HepG2 (cell line): ENCODE measurements at regions not wholly inside any gene's neighbourhood (a gene's known extent, or its start where the extent isn't known, plus 50 kb on each side); places are given as distances from the start of the nearest gene placed in this dataset.

Experiments used
- ATAC-seq: fragments of 200-7000 bp; cut with Tn5 transposase; 3 replicates; pipeline ENCODE4 v1.9.1; 2020; ENCODE audit warnings: mild to moderate bottlenecking, moderate library complexity
- BruUV-seq: library from RNA; stranded (reverse); fragments of 400-500 nt; replicated peaks from 2 replicates; lab custom pipeline; 2021; lab: Mats Ljungman, UMichigan
- CTCF ChIA-PET: fragments of 300-600 bp; formaldehyde crosslinking; extraction: SDS; loops from one replicate; lab custom pipeline; 2021; ENCODE audit warnings: low total read pairs, inconsistent platforms, low intra/inter-chr PET ratio; lab: Yijun Ruan, JAX
- POLR2A ChIA-PET: fragments of 350-600 bp; sonication (Branson Sonifier 250); formaldehyde crosslinking; loops from one replicate; lab custom pipeline; 2020; ENCODE audit warnings: antibody characterized with exemption, inconsistent platforms; lab: Yijun Ruan, JAX
- DNase-seq: peaks from one replicate; pipeline ENCODE4 v3.0.0-alpha.2; 2015; ENCODE audit warnings: low spot score
- FAIRE-seq: peaks from 3 replicates; lab custom pipeline; 2011; peaks lifted over from hg19 to GRCh38; lab: Jason Lieb, UNC
- H2AFZ ChIP-seq: one replicate; pipeline ENCODE4 v1.6.1; 2011; ENCODE audit warnings: low read length, inconsistent platforms
- H3K27ac ChIP-seq: fragments of 300-600 bp; 3 replicates; pipeline ENCODE4 v1.8.0; 2011; ENCODE audit warnings: mixed run types, mild to moderate bottlenecking, mixed read lengths, low read length, inconsistent platforms; ENCODE audit not compliant: insufficient read depth; ENCODE audit errors: extremely low read length
- H3K27me3 ChIP-seq, 2 experiments: fragments of 200-600 bp in 1 of 2; 2 replicates in 1 of 2; 3 replicates in 1 of 2; pipeline versions ENCODE4 v1.6.0 to v1.8.0; 2011; ENCODE audit warnings: low read length in 2 of 2, mild to moderate bottlenecking in 2 of 2, moderate library complexity in 2 of 2, inconsistent platforms in 1 of 2; ENCODE audit not compliant: insufficient read depth in 2 of 2, control insufficient read depth in 1 of 2
- H3K36me3 ChIP-seq, 2 experiments: fragments of 200-600 bp in 1 of 2; replicated peaks in 1 of 2; 2 replicates in 1 of 2; 3 replicates in 1 of 2; pipeline versions ENCODE4 v1.5.1 to v1.8.0; 2011; ENCODE audit warnings: low read length in 2 of 2, inconsistent platforms in 1 of 2; ENCODE audit not compliant: insufficient read depth in 2 of 2, control insufficient read depth in 1 of 2
- H3K4me1 ChIP-seq: 2 replicates; pipeline ENCODE4 v1.5.1; 2012; ENCODE audit warnings: low read length, inconsistent platforms; ENCODE audit not compliant: insufficient read depth
- H3K4me2 ChIP-seq: 2 replicates; pipeline ENCODE4 v1.6.0; 2011; ENCODE audit warnings: low read depth, low read length, inconsistent platforms
- H3K4me3 ChIP-seq, 3 experiments: fragments of 200-600 bp in 1 of 3; sonication (generic), shearing (Covaris generic) in 1 of 3; replicated peaks in 1 of 3; 2 replicates each; pipeline ENCODE4 v1.5.1; 2011 to 2016; ENCODE audit warnings: low read length in 3 of 3, inconsistent platforms in 2 of 3, low read depth in 2 of 3, mild to moderate bottlenecking in 2 of 3, control low read depth in 1 of 3, mixed read lengths in 1 of 3; ENCODE audit not compliant: insufficient read depth in 1 of 3
- H3K79me2 ChIP-seq: one replicate; pipeline ENCODE4 v1.6.1; 2011; ENCODE audit warnings: low read length, inconsistent platforms; ENCODE audit not compliant: insufficient read depth
- H3K9ac ChIP-seq: 2 replicates; pipeline ENCODE4 v1.6.0; 2011; ENCODE audit warnings: mild to moderate bottlenecking, low read depth, low read length, inconsistent platforms; ENCODE audit not compliant: insufficient read depth
- H3K9me3 ChIP-seq: 2 replicates; pipeline ENCODE4 v1.5.1; 2012; ENCODE audit warnings: mild to moderate bottlenecking, low read length
- H4K20me1 ChIP-seq: 2 replicates; pipeline ENCODE4 v1.6.0; 2011; ENCODE audit warnings: inconsistent platforms, mild to moderate bottlenecking, low read length, moderate library complexity; ENCODE audit not compliant: insufficient read depth
- MXI1 ChIP-seq: IDR thresholded peaks from 3 replicates; pipeline ENCODE4 v1.6.1; 2012; ENCODE audit warnings: low read depth, low read length, inconsistent platforms, borderline replicate concordance
- SRF ChIP-seq: IDR thresholded peaks from 2 replicates; pipeline ENCODE4 v1.6.1; 2011; ENCODE audit warnings: mild to moderate bottlenecking, low read depth, low read length, moderate library complexity
- ZNF543 ChIP-seq: sonication (generic); formaldehyde crosslinking; IDR thresholded peaks from 2 replicates; pipeline ENCODE4 v1.4.0; 2020; ENCODE audit warnings: mild to moderate bottlenecking, missing genetic modification reagents
- WGBS: methylation state at CpG from one replicate; pipeline ENCODE4 v1.1.6; 2017; ENCODE audit warnings: low lambda C conversion rate; 5-methylcytosine and 5-hydroxymethylcytosine counted together
- in situ Hi-C: cut with HindIII; loops from 2 replicates; pipeline ENCODE4 v1.10.0; 2017; ENCODE audit warnings: low pct_unique_long_range_greater_than_20kb; ENCODE audit not compliant: extremely low pct_ligation_motif_present
- intact Hi-C: fragments of 100-400 bp; cut with micrococcal nuclease; formaldehyde crosslinking; loops from one replicate; pipeline ENCODE4 v1.10.0; 2022; ENCODE audit not compliant: unreplicated experiment
- TF ChIP-seq, protein P1 (sequence below): sonication (generic); formaldehyde crosslinking; IDR thresholded peaks from 2 replicates; pipeline ENCODE4 v1.8.1; 2023; ENCODE audit warnings: mild to moderate bottlenecking, missing genetic modification reagents
- TF ChIP-seq, protein P2 (sequence below): sonication (generic); formaldehyde crosslinking; IDR thresholded peaks from 2 replicates; pipeline ENCODE4 v1.4.0; 2020; ENCODE audit warnings: missing genetic modification reagents; ENCODE audit errors: not compliant biosample characterization
- TF ChIP-seq, protein P3 (sequence below): sonication (generic); formaldehyde crosslinking; IDR thresholded peaks from 2 replicates; pipeline ENCODE4 v1.4.0; 2020; ENCODE audit warnings: mild to moderate bottlenecking, missing genetic modification reagents

DNA sequence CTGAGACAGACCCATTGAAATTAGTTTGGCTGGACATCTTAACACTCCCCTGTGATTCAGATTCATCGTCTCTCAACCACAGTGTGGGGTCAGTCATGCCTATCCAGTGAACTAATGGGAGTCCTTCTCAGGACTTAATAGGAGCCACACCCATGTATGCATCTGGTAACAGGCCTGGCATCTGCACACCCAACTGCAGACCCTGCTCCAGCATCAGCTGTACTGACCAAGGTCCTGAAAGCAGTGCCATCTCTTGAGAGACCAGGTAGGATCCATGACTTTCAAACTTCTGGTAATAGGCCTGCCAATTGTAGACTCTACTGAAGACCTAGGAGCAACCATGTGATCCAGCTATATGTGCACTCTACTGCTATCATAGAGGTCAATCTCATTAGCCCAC, 363.6 kb upstream of the POU3F2 start:
- Histone ChIP-seq H3K36me3 (no peaks in the 10 kb centered on the region), H3K9me3 (no peaks in the 10 kb centered on the region), H4K20me1 (no peaks in the 10 kb centered on the region), H3K27ac (no peak overlapping the region), H3K4me1 (no peaks in the 10 kb centered on the region), H3K9ac (no peak overlapping the region), H3K4me3 (no peak overlapping the region), H3K27me3 (no peaks in the 10 kb centered on the region), H2AFZ (no peak overlapping the region), H3K4me2 (no peak overlapping the region), H3K79me2 (no peaks in the 10 kb centered on the region)
- no TSS peak for BruUV-seq
- ChIA-PET POLR2A (no interaction called here), CTCF (no interaction called here)
- TF ChIP-seq, protein P1, sequence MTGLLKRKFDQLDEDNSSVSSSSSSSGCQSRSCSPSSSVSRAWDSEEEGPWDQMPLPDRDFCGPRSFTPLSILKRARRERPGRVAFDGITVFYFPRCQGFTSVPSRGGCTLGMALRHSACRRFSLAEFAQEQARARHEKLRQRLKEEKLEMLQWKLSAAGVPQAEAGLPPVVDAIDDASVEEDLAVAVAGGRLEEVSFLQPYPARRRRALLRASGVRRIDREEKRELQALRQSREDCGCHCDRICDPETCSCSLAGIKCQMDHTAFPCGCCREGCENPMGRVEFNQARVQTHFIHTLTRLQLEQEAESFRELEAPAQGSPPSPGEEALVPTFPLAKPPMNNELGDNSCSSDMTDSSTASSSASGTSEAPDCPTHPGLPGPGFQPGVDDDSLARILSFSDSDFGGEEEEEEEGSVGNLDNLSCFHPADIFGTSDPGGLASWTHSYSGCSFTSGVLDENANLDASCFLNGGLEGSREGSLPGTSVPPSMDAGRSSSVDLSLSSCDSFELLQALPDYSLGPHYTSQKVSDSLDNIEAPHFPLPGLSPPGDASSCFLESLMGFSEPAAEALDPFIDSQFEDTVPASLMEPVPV (CRISPR knock-in tag) = no peak
- TF ChIP-seq ZNF543 (CRISPR knock-in tag) (no peak), SRF (no peak), MXI1 (no peak)
- TF ChIP-seq, protein P2, sequence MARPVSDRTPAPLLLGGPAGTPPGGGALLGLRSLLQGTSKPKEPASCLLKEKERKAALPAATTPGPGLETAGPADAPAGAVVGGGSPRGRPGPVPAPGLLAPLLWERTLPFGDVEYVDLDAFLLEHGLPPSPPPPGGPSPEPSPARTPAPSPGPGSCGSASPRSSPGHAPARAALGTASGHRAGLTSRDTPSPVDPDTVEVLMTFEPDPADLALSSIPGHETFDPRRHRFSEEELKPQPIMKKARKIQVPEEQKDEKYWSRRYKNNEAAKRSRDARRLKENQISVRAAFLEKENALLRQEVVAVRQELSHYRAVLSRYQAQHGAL (CRISPR knock-in tag) = no peak
- TF ChIP-seq, protein P3, sequence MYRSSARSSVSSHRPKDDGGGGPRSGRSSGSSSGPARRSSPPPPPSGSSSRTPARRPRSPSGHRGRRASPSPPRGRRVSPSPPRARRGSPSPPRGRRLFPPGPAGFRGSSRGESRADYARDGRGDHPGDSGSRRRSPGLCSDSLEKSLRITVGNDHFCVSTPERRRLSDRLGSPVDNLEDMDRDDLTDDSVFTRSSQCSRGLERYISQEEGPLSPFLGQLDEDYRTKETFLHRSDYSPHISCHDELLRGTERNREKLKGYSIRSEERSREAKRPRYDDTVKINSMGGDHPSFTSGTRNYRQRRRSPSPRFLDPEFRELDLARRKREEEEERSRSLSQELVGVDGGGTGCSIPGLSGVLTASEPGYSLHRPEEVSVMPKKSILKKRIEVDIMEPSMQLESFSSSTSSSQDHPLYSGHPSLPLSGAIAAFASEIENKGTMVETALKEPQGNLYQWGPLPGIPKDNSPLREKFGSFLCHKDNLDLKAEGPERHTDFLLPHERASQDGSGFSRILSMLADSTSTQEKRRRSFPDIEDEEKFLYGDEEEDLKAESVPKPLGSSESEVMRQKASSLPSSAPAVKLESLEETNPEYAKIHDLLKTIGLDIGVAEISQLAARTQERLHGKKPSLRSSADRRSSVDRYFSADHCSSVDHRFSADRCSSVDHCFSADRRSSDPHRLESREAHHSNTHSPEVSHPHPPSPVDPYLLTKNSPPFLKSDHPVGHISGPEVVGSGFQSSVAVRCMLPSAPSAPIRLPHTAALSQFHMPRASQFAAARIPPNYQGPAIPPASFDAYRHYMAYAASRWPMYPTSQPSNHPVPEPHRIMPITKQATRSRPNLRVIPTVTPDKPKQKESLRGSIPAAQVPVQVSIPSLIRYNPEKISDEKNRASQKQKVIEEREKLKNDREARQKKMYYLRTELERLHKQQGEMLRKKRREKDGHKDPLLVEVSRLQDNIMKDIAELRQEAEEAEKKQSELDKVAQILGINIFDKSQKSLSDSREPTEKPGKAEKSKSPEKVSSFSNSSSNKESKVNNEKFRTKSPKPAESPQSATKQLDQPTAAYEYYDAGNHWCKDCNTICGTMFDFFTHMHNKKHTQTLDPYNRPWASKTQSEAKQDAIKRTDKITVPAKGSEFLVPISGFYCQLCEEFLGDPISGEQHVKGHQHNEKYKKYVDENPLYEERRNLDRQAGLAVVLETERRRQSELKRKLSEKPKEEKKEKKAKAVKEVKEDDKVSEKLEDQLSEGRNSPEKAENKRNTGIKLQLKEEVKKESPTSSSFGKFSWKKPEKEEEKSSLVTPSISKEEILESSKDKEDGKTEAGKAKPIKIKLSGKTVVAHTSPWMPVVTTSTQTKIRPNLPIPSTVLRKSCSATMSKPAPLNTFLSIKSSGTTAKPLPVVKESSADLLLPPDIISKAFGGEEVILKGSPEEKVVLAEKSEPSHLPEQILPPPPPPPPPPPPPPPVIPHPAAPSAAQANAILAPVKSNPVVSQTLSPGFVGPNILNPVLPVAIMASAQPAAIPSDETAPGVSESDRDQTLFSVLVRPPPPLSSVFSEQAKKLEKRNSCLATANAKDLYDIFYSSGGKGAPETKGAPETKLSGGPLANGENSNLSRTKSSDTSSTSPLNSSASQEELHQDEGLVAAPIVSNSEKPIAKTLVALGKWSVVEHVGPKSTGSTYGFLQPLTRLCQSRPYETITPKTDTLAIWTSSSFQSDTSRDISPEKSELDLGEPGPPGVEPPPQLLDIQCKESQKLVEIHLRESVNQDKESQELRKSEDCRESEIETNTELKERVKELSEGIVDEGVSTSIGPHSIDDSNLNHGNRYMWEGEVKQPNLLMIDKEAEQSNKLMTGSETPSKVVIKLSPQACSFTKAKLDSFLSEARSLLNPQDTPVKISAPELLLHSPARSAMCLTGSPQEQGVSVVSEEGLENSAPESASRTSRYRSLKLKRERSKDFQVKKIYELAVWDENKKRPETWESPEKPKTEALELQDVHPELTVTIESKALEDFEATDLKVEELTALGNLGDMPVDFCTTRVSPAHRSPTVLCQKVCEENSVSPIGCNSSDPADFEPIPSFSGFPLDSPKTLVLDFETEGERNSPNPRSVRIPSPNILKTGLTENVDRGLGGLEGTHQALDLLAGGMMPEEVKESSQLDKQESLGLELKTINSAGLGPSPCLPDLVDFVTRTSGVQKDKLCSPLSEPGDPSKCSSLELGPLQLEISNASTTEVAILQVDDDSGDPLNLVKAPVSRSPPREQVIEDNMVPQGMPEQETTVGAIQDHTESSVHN (CRISPR knock-in tag) = no peak
- 0% methylated on average over 1 of the region's 1 CpG for WGBS
- DNase-seq (no peak), ATAC-seq (no peak), FAIRE-seq (no peak)
- intact Hi-C loops = no loop called here
- in situ Hi-C loops = no loop called here
